Left lung (tissue), 4 donors: ENCODE measurements at regions not wholly inside any gene's neighbourhood (a gene's known extent, or its start where the extent isn't known, plus 50 kb on each side); places are given as distances from the start of the nearest gene placed in this dataset.
A peak's percentile ranks its signal among the peaks of the same experiment; 100 is the strongest.

Experiments
- ATAC-seq: fragments of 200-7000 bp; cut with Tn5 transposase; one replicate; pipeline ENCODE4 v1.9.1; 2020; ENCODE audit warnings: moderate library complexity
- DNase-seq, 4 donors: peaks; one replicate each; pipeline ENCODE4 v3.0.0-alpha.2; 2013 to 2020
- H3K27ac ChIP-seq, 2 donors: fragments of 200-600 bp; sonication (generic) in 1 of 2; one replicate each; pipeline versions ENCODE4 v1.5.0 to v1.8.0; 2020 to 2021
- H3K27me3 ChIP-seq, 2 donors: fragments of 200-600 bp; sonication (generic) in 1 of 2; one replicate each; pipeline versions ENCODE4 v1.5.0 to v1.8.0; 2020 to 2021
- H3K36me3 ChIP-seq, 2 donors: fragments of 200-600 bp; sonication (generic) in 1 of 2; one replicate each; pipeline versions ENCODE4 v1.5.0 to v1.8.0; 2020 to 2021
- H3K4me1 ChIP-seq, 2 donors: fragments of 200-600 bp; one replicate each; pipeline ENCODE4 v1.8.0; 2021
- H3K4me3 ChIP-seq, 2 donors: fragments of 200-600 bp; sonication (generic) in 1 of 2; one replicate each; pipeline versions ENCODE4 v1.5.0 to v1.8.0; 2020 to 2021; ENCODE audit warnings: mild to moderate bottlenecking in 1 of 2
- H3K9me3 ChIP-seq, 2 donors: fragments of 200-600 bp; sonication (generic) in 1 of 2; one replicate each; pipeline versions ENCODE4 v1.5.0 to v1.8.0; 2020 to 2021
- intact Hi-C, 2 donors: fragments of 100-400 bp; cut with DNase I; formaldehyde crosslinking; loops; one replicate each; pipeline versions ENCODE4 v1.11.2 to v1.14.2; 2022
- TF ChIP-seq, protein P1 (sequence below), 2 donors: fragments of 200-600 bp; sonication (generic) in 1 of 2; IDR thresholded peaks; one replicate each; pipeline versions ENCODE4 v1.5.0 to v1.8.0; 2021; ENCODE audit warnings: antibody characterized with exemption in 2 of 2
- donor health status: DM: no; HTN: yes; CAD: no.
- donor health status: DM: no; HTN: no; CAD: no.

DNA sequence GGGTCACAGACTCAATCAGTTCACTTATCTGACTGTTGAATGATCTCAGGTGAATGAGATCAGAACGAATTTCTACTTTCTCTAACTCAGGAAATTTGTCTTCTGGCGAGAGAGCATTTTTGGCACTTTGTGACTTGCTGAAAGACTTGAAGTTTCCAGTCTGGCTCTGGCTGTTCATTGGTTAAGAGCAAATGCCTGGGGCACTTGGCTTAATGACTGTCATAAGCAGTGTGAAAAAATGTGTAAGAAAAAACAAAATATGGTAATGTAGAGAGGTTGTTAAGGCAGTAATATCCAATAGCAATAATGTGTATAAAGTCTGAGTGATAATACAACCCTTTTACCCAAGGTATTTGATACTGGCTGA lies 71.3 kb upstream of the PGRMC2 start:
- TF ChIP-seq, protein P1, sequence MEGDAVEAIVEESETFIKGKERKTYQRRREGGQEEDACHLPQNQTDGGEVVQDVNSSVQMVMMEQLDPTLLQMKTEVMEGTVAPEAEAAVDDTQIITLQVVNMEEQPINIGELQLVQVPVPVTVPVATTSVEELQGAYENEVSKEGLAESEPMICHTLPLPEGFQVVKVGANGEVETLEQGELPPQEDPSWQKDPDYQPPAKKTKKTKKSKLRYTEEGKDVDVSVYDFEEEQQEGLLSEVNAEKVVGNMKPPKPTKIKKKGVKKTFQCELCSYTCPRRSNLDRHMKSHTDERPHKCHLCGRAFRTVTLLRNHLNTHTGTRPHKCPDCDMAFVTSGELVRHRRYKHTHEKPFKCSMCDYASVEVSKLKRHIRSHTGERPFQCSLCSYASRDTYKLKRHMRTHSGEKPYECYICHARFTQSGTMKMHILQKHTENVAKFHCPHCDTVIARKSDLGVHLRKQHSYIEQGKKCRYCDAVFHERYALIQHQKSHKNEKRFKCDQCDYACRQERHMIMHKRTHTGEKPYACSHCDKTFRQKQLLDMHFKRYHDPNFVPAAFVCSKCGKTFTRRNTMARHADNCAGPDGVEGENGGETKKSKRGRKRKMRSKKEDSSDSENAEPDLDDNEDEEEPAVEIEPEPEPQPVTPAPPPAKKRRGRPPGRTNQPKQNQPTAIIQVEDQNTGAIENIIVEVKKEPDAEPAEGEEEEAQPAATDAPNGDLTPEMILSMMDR (IDR thresholded peaks at IDR 0.05) = no peak
- no peak overlapping the region for H3K27ac ChIP-seq
- H3K4me3 ChIP-seq = no peak overlapping the region
- no peaks in the 10 kb centered on the region for H3K9me3 ChIP-seq
- no peaks in the 10 kb centered on the region for H3K36me3 ChIP-seq
- intact Hi-C loops = no loop called here
- peak; percentile 42 for ATAC-seq
- no peak for DNase-seq
- H3K27me3 ChIP-seq = no peaks in the 10 kb centered on the region
- peaks cover 2 to 12% of the 10 kb centered on the region in 2 donors for H3K4me1 ChIP-seq

DNA sequence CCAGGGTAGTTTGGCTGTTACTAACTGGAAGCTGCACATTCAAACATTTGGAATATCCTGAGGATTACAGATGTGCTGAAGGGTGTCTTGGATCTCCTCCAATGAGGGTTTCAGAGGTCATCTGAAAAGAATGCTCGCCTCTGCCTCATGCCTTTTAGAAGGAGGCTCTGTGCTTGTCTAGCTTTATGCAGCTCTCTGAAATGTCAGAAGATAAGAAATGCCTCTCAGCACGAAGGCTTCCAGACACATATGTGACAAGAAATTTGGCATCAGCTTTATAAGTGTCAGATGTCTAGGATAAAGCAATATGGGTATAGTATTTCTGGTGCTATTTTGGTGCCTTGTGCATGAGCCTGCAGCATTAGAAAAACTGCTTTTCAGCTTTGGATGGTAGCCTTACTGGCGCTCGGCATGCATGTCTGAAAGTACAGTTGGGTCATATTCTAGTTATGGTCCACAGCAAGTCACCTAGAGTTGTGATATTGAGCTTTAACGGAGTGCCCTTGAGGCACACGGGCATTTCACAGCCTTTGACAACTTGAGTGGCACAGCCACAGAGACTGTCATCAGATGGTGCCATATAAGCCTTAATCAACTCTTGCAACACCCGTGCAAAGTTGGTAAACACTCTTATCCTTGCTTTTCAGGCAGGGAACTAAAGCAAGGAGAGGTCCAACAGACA lies 70.8 kb upstream of the PGRMC2 start:
- no peak overlapping the region for H3K27ac ChIP-seq
- DNase-seq = no peak
- TF ChIP-seq, protein P1 (IDR thresholded peaks at IDR 0.05) = no peak
- peak; percentile 73 for ATAC-seq
- intact Hi-C loops = no loop called here
- H3K4me3 ChIP-seq = no peak overlapping the region
- no peaks in the 10 kb centered on the region for H3K36me3 ChIP-seq
- no peaks in the 10 kb centered on the region for H3K27me3 ChIP-seq
- H3K9me3 ChIP-seq = no peaks in the 10 kb centered on the region
- H3K4me1 ChIP-seq = peaks cover 3 to 12% of the 10 kb centered on the region in 2 donors

DNA sequence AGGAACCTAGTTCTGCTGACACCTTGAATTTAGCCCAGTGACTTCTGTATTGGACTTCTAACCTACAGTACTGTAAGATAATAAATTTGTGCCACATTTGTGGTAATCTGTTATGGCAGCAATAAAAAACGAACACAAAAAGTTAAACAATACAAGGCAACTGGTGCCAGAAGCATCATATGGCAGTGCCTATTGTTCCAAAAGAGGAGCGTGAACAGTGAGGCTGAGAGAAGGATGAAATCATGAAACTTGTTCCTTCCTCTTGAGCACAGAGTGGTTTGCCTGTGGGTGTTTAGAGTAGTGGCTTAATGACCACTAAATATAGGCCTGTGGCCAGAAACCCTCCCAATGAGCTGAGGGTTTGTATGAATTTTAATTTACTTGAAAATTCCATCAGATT lies 69.7 kb upstream of the PGRMC2 start:
- Histone ChIP-seq H3K36me3 (no peaks in the 10 kb centered on the region), H3K27ac (no peak overlapping the region), H3K4me3 (no peak overlapping the region), H3K27me3 (no peaks in the 10 kb centered on the region), H3K9me3 (no peaks in the 10 kb centered on the region), H3K4me1 (peaks cover 3 to 12% of the 10 kb centered on the region in 2 donors)
- TF ChIP-seq, protein P1 (IDR thresholded peaks at IDR 0.05) = no peak
- intact Hi-C loops = no loop called here
- DNase-seq (no peak), ATAC-seq (no peak)

DNA sequence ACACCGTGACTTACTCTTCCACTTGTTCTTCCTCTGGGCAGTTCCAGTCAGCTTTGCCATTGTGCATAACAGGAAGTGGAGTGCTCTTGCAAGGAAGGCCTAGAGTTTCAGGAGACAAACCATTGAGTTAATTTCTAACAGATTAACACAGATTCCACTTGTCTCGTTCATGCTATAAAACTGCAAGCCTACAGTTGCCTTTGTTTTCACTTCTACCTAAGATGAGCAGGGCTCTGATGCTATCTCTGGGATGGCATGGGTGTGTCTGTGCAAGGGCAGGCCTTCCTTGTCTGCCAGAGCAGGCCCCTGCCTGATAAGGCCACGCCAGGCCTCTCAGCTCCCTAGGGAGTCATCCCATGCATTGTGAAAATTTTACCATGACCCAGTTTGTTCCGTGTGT lies 67.7 kb upstream of the PGRMC2 start:
- no peak overlapping the region for H3K27ac ChIP-seq
- peaks cover 3 to 12% of the 10 kb centered on the region in 2 donors for H3K4me1 ChIP-seq
- H3K36me3 ChIP-seq = no peaks in the 10 kb centered on the region
- TF ChIP-seq, protein P1 (IDR thresholded peaks at IDR 0.05) = no peak
- intact Hi-C loops = no loop called here
- no peak overlapping the region for H3K4me3 ChIP-seq
- no peaks in the 10 kb centered on the region for H3K27me3 ChIP-seq
- H3K9me3 ChIP-seq = no peaks in the 10 kb centered on the region
- DNase-seq (no peak), ATAC-seq (no peak)

DNA sequence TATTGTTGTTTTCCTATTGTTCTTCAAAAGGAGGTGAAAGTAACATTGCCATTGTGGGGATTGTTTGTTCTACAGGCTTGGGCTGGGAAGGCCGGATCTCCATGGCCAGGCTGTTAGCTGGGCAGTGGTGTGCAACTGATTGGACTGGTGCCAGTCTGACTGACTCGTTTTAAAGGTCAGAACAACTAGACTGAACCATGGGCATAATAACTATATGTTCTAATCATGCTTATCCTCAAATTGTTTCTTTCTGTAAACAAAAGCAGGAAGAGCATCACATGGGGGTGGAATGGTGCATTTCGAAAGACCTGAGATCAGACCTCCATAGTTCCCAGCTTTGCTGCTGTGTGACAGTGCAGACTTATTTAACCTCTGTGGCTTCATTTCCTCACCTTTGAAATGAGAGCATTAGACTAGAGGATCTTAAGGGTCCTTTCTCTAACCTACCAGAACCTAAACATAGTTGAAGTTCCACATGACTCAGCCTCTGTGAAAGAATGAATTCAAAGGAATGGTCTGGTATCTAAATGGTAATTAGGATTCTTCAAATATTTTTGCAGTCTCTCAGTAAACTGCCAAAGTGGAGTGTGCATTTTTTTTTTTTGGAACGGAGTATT lies 66.7 kb upstream of the PGRMC2 start:
- no peaks in the 10 kb centered on the region for H3K27me3 ChIP-seq
- TF ChIP-seq, protein P1 (IDR thresholded peaks at IDR 0.05) = no peak
- H3K4me1 ChIP-seq = peaks cover 3 to 12% of the 10 kb centered on the region in 2 donors
- intact Hi-C loops = no loop called here
- peak; percentile 54 for ATAC-seq
- peak in 1 of 4 donors; percentile 7 for DNase-seq
- no peaks in the 10 kb centered on the region for H3K9me3 ChIP-seq
- H3K27ac ChIP-seq = peak overlapping the region; percentile 1 to 14
- no peaks in the 10 kb centered on the region for H3K36me3 ChIP-seq
- H3K4me3 ChIP-seq = no peak overlapping the region
